ELF-1 (cell line): ENCODE measurements at regions not wholly inside any gene's neighbourhood (a gene's known extent, or its start where the extent isn't known, plus 50 kb on each side); places are given as distances from the start of the nearest gene placed in this dataset.

Experiments used
- DNase-seq: peaks from one replicate; pipeline ENCODE4 v3.0.0-alpha.2; 2016; ENCODE audit warnings: low read depth, low spot score

DNA sequence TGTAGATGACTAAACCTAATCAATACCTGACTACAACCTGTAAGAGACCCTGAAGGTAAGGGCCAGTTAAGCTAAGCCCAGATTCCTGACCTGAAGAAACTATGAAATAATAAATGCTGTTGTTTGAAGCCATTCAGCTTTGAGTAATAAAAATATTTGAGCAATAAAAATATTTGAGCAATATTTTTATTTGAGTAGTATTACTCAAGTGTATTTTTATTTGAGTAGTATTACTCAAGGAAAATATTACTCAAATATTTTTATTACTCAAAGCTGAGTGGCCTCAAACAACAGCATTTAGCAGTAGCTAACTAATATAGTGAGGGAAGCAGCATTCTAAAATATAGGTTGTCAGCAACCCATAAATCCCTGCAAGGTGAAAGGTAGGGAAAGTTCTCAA lies 143.8 kb upstream of the RARB start:
- no peak for DNase-seq

GRCh38 chr3:25287291-25287884 lies 140.7 kb upstream of the RARB start:
- no peak for DNase-seq

DNA sequence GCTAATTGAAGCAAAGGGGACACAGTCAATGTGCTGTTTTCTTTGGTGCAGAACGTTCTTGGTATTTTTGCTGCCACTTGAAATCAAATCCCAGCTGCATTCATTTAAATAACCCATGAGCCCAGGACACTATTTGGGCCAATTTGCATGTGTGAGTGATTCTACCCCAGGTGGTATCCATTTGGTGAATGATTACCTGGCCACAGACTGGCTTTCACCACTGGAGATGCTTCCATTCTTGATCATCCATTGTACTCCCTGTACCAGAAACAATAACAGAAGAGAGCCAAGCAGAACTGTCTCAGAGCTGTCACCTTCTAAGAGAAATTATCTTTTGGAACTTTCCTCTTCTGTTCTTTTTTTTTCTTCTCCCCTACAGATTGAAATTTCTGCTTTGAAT lies 139.7 kb upstream of the RARB start:
- DNase-seq, result no peak

DNA sequence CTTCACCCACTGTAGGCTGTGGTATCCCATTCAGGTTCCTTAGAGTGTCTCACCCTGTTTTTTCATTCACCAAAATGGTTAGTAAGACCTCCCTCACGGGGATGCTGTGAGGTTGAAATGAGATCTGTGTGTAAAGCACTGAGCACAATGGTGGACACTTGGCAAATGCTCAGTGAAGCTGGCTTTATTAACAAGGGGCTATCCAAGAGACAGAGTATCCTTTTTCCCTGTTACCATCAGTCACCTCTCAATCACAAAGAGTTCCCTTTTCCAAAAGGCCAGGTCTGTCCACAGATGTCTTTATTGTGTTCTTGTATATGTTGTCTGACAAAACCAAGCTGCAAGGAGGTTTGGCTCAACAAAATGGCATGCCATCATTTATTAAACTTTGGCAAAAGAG lies 138.9 kb upstream of the RARB start:
- DNase-seq, result no peak

GRCh38 chr3:25289663-25290062 lies 138.4 kb upstream of the RARB start:
- no peak for DNase-seq

DNA sequence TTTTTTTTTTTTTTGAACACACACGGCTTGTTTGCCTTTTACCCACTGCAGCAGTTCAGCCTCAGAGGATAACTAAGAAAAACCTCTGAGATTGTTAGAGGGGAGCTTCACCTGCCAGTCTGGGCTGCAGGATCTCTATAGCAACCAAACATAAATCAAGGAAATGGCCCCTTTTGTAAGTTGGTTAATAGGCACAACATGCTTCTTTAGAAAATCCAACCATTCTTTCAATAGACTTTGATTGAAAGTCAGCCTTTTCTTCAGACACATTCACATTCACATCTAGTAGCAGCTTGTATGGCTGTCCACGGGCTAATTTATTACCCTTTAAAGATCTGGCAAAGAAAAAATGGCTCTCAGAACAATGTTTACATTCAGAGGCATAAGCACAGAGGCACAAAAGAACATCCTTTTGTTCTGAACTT lies 136.6 kb upstream of the RARB start:
- DNase-seq, result no peak

DNA sequence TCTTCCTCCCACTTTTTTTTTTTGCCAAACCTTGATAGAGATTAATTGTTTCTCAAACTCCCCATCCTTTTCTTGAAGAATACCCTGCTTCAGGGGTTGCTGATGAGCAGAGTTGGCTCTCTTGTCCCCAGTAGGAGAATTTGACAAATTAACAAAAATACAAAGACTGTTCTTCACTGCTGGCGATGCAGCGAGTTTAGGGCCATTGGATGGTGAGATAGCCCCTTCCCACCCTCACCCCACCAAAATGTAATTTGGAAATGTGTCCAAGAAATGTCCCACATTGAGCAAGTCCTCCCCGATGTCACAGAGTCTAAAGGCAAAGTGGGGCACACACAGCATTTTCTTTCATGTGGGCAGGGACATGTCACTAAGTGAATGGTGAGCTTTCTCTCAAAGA lies 136.0 kb upstream of the RARB start:
- no peak for DNase-seq

- DNase-seq, result no peak
Observed at GRCh38 chr3:25292595-25292994, 135.5 kb upstream of the RARB start.

GRCh38 chr3:25293736-25294135 lies 134.3 kb upstream of the RARB start:
- peak; percentile 18 for DNase-seq

DNA sequence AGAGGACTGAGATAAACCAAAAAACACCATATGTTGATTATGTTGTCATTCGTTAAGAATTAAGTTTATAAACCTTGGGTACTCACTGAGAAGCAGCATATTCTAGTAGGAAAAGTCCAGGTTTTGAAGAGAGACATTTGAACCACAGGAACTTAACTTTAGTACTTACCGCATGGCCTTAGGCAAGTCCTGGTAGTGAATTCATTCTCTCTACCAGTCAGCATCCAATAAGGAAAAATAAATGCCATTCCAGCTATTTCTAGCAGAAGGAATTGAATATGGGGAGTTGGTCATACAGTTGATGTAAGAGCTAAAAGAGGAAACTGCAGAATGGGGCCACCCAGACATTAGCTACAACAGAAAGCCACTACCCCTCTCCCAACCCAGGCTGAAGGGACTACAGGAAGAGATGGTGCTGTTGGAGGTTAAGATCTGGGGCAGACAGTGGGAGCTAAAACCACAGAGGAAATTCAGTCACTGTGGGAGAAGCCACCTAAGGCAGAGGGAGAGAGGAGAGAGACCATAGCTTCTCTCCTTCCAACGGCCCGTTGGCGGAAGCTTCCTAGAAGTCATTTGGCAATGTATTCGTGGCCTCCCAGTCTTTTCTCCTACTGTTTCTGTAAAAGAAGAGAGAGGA lies 133.8 kb upstream of the RARB start:
- DNase-seq, result no peak

- DNase-seq, result no peak
Observed at GRCh38 chr3:25297667-25298585, 130.1 kb upstream of the RARB start.

GRCh38 chr3:25300141-25300540 lies 127.9 kb upstream of the RARB start:
- no peak for DNase-seq

DNA sequence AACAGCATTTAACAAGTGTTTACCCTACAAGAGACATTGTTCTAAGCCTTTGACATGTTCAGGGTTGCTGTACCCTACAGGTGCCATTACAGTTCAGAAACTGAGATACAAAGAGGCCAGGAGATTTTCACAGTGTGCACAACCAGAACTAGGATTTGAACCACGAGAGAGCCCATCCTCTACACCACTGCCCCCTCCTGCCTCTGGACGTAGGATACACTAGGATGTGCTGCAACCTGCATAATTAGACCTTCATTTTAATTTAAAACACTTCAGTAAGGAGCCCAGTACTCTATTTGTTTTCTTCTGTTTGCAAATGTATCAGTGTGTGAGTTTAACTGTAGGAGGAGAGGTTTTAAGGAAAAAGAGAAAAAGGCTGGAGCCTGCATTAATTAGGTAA lies 123.1 kb upstream of the RARB start:
- no peak for DNase-seq

DNA sequence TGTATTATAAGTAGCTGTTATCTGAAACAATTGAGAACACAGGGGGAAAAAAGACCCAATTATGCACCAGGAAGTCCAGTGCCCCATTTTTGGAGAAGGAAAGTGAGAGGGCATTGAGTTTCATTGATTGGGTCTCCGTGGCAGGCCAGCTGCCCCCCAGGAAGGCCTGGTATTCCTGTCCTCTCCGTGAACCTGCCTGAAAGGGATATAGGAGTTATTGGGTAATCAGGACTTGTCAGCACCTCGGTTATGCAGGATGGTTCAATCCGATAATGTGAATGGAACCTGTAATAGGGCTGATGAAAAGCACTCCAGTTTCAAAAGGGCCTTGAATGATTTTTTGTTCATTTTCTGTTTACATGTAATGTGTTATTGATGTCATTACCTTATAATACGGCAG lies 122.0 kb upstream of the RARB start:
- DNase-seq, result no peak

DNA sequence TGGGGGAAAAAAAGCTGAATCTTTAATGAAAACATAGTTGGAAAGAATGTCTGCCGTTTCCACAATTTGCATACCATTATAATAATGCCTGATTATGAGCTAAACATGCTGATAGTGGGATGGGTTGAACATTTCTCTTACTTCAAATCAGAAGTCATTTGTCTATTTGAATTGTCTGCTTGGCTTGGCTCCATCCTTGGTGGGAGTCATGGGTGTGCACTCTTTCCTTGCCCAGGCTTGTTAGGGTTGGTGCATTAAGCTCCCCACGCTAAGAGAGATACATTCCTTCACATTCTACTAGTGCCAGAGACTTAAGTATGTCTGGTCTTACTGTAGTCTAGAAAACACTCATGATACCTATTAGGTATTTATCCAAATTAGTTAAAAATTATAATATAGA lies 121.4 kb upstream of the RARB start:
- no peak for DNase-seq

- DNase-seq, result no peak
Observed at GRCh38 chr3:25313286-25313685, 114.8 kb upstream of the RARB start.

- no peak for DNase-seq
Observed at GRCh38 chr3:25324954-25325655, 103.0 kb upstream of the RARB start.

- DNase-seq, result no peak
Observed at GRCh38 chr3:25335356-25335755, 92.7 kb upstream of the RARB start.

- DNase-seq, result peak; percentile 76
Observed at GRCh38 chr3:25338158-25338725, 89.8 kb upstream of the RARB start.

GRCh38 chr3:25339225-25339624 lies 88.8 kb upstream of the RARB start:
- DNase-seq, result no peak

DNA sequence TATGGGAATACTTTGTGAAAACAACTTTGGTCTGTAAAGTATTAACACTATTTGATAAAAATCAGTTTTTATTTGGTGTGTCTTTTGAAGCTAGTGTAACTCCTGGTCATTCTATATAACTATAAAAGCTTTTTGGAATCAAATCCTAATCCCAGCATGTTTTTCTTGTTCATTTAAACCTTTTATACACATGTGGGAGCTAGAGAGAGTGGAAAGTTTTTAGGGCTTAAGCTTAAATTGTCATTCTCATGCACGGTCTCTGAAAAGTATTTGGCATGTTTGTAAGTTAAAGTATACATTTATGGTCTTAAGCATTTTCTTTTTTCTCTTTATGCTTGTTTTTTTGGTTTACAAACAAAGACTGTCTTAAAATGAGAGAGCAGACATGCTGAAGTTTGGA lies 83.4 kb upstream of the RARB start:
- DNase-seq, result no peak

- no peak for DNase-seq
Observed at GRCh38 chr3:25349095-25349494, 79.0 kb upstream of the RARB start.
